IMR-90 (cell line): ENCODE measurements at regions not wholly inside any gene's neighbourhood (a gene's known extent, or its start where the extent isn't known, plus 50 kb on each side); places are given as distances from the start of the nearest gene placed in this dataset.

Experiments used
- ATAC-seq: fragments of 200-7000 bp; cut with Tn5 transposase; 2 replicates; pipeline ENCODE4 v1.9.1; 2020; ENCODE audit warnings: low read depth, mild to moderate bottlenecking, moderate library complexity
- BruUV-seq: library from RNA; stranded (reverse); fragments of 400-500 nt; replicated peaks from 2 replicates; lab custom pipeline; 2021; lab: Mats Ljungman, UMichigan
- CTCF ChIA-PET: fragments of 300-600 bp; formaldehyde crosslinking; extraction: SDS; loops from one replicate; lab custom pipeline; 2021; ENCODE audit warnings: antibody characterized with exemption; lab: Yijun Ruan, JAX
- POLR2A ChIA-PET: fragments of 300-600 bp; sonication (Branson Sonifier 250); formaldehyde crosslinking; loops from one replicate; lab custom pipeline; 2022; ENCODE audit warnings: antibody characterized with exemption; ENCODE audit not compliant: unreplicated experiment; lab: Charles Lee
- DNase-seq: peaks from one replicate; pipeline ENCODE4 v3.0.0; 2013
- H2AFZ ChIP-seq: replicated peaks from 2 replicates; pipeline ENCODE3; 2013; ENCODE audit warnings: low read length, mild to moderate bottlenecking; ENCODE audit not compliant: poor library complexity
- H2AK5ac ChIP-seq: 2 replicates; pipeline ENCODE4 v1.6.1; 2013; ENCODE audit warnings: low read depth, low read length, inconsistent platforms
- H2AK9ac ChIP-seq: replicated peaks from 2 replicates; pipeline ENCODE3; 2013; ENCODE audit warnings: mild to moderate bottlenecking, low read depth, low read length, moderate library complexity; ENCODE audit not compliant: poor library complexity
- H2BK120ac ChIP-seq: 2 replicates; pipeline ENCODE4 v1.6.1; 2013; ENCODE audit warnings: low read depth, low read length, inconsistent platforms
- H2BK15ac ChIP-seq: 3 replicates; pipeline ENCODE4 v1.6.1; 2013; ENCODE audit warnings: low read depth, low read length, inconsistent platforms
- H2BK20ac ChIP-seq: 2 replicates; pipeline ENCODE4 v1.6.1; 2013; ENCODE audit warnings: low read depth, mild to moderate bottlenecking, inconsistent platforms, low read length, moderate library complexity
- H2BK5ac ChIP-seq: 2 replicates; pipeline ENCODE4 v1.6.1; 2013; ENCODE audit warnings: mild to moderate bottlenecking, low read depth, low read length, inconsistent platforms; ENCODE audit not compliant: poor library complexity, severe bottlenecking
- H3K14ac ChIP-seq: replicated peaks from 2 replicates; pipeline ENCODE4 v1.6.1; 2013; ENCODE audit warnings: low read depth, low read length, inconsistent platforms
- H3K18ac ChIP-seq: 2 replicates; pipeline ENCODE4 v1.6.1; 2013; ENCODE audit warnings: low read depth, low read length, control low read depth
- H3K23ac ChIP-seq: 2 replicates; pipeline ENCODE4 v1.6.1; 2013; ENCODE audit warnings: low read depth, low read length, inconsistent platforms
- H3K27ac ChIP-seq: 2 replicates; pipeline ENCODE4 v1.5.1; 2013; ENCODE audit warnings: mild to moderate bottlenecking, control low read depth, low read length; ENCODE audit not compliant: insufficient read depth
- H3K27me3 ChIP-seq: 2 replicates; pipeline ENCODE4 v1.6.1; 2013; ENCODE audit warnings: low read length; ENCODE audit not compliant: control insufficient read depth, insufficient read depth
- H3K36me3 ChIP-seq: 2 replicates; pipeline ENCODE4 v1.6.1; 2013; ENCODE audit warnings: low read length, mixed read lengths; ENCODE audit not compliant: control insufficient read depth, insufficient read depth
- H3K4ac ChIP-seq: 2 replicates; pipeline ENCODE4 v1.6.1; 2013; ENCODE audit warnings: low read depth, low read length, inconsistent platforms
- H3K4me1 ChIP-seq: 2 replicates; pipeline ENCODE4 v1.6.1; 2013; ENCODE audit warnings: low read length, mixed read lengths; ENCODE audit not compliant: control insufficient read depth, insufficient read depth
- H3K4me2 ChIP-seq: 2 replicates; pipeline ENCODE4 v1.6.1; 2013; ENCODE audit warnings: low read depth, mild to moderate bottlenecking, control low read depth, low read length, moderate library complexity
- H3K4me3 ChIP-seq: 2 replicates; pipeline ENCODE4 v1.5.1; 2013; ENCODE audit warnings: low read depth, mild to moderate bottlenecking, control low read depth, low read length, moderate library complexity; ENCODE audit not compliant: insufficient read depth
- H3K56ac ChIP-seq: 2 replicates; pipeline ENCODE4 v1.6.1; 2013; ENCODE audit warnings: low read length, inconsistent platforms; ENCODE audit not compliant: insufficient read depth; ENCODE audit errors: extremely low read depth
- H3K79me1 ChIP-seq, 2 experiments: 2 replicates each; pipeline ENCODE4 v1.6.1; 2013; ENCODE audit warnings: low read length in 2 of 2, inconsistent platforms in 1 of 2, low read depth in 1 of 2
- H3K9ac ChIP-seq: 2 replicates; pipeline ENCODE4 v1.6.1; 2013; ENCODE audit warnings: low read depth, low read length, control low read depth
- H3K9me1 ChIP-seq: 2 replicates; pipeline ENCODE4 v1.6.1; 2013; ENCODE audit warnings: low read length, inconsistent platforms; ENCODE audit not compliant: insufficient read depth
- H3K9me3 ChIP-seq: 2 replicates; pipeline ENCODE4 v1.6.1; 2013; ENCODE audit warnings: low read length; ENCODE audit not compliant: control insufficient read depth, insufficient read depth
- H4K20me1 ChIP-seq: 2 replicates; pipeline ENCODE4 v1.6.1; 2013; ENCODE audit warnings: low read length, inconsistent platforms; ENCODE audit not compliant: insufficient read depth
- H4K5ac ChIP-seq: 2 replicates; pipeline ENCODE4 v1.6.1; 2013; ENCODE audit warnings: mild to moderate bottlenecking, low read depth, low read length, control low read depth
- H4K8ac ChIP-seq, 2 experiments: 2 replicates each; pipeline ENCODE4 v1.6.1; 2013; ENCODE audit warnings: low read depth in 2 of 2, low read length in 2 of 2, control low read depth in 1 of 2, inconsistent platforms in 1 of 2
- H4K91ac ChIP-seq: 2 replicates; pipeline ENCODE4 v1.6.1; 2013; ENCODE audit warnings: low read depth, low read length, inconsistent platforms; ENCODE audit not compliant: insufficient read depth
- BHLHE40 ChIP-seq: fragments of 150-350 bp; IDR thresholded peaks from 2 replicates; pipeline ENCODE4 v1.6.1; 2016; ENCODE audit warnings: mild to moderate bottlenecking, low read depth, low read length
- CEBPB ChIP-seq: IDR thresholded peaks from 2 replicates; pipeline ENCODE4 v1.6.1; 2012; ENCODE audit warnings: low read depth, low read length, improper control_type of control experiment
- CHD1 ChIP-seq: IDR thresholded peaks from 2 replicates; pipeline ENCODE4 v1.6.1; 2012; ENCODE audit warnings: low read depth, low read length, improper control_type of control experiment
- CTCF ChIP-seq: conservative IDR thresholded peaks from 2 replicates; pipeline ENCODE4 v1.5.1; 2012; ENCODE audit warnings: mild to moderate bottlenecking, low read depth, low read length, improper control_type of control experiment
- ELK1 ChIP-seq: fragments of 150-350 bp; IDR thresholded peaks from 2 replicates; pipeline ENCODE4 v1.6.1; 2016; ENCODE audit warnings: low read depth, mild to moderate bottlenecking, low read length, moderate library complexity, borderline replicate concordance
- FOS ChIP-seq: fragments of 150-350 bp; IDR thresholded peaks from 2 replicates; pipeline ENCODE4 v1.6.1; 2016; ENCODE audit warnings: low read depth, low read length
- MAFK ChIP-seq: IDR thresholded peaks from 2 replicates; pipeline ENCODE4 v1.6.1; 2012; ENCODE audit warnings: low read depth, low read length, improper control_type of control experiment
- MAZ ChIP-seq: IDR thresholded peaks from 2 replicates; pipeline ENCODE4 v1.6.1; 2012; ENCODE audit warnings: low read depth, mild to moderate bottlenecking, low read length, improper control_type of control experiment, moderate library complexity, borderline replicate concordance
- MXI1 ChIP-seq: IDR thresholded peaks from 2 replicates; pipeline ENCODE4 v1.6.1; 2012; ENCODE audit warnings: low read depth, mild to moderate bottlenecking, low read length, moderate library complexity, borderline replicate concordance
- NFE2L2 ChIP-seq: fragments of 150-350 bp; IDR thresholded peaks from 2 replicates; pipeline ENCODE4 v1.6.1; 2016; ENCODE audit warnings: low read depth, mild to moderate bottlenecking, low read length
- POLR2A ChIP-seq: IDR thresholded peaks from 2 replicates; pipeline ENCODE4 v1.6.1; 2012; ENCODE audit warnings: mild to moderate bottlenecking, low read depth, low read length
- RAD21 ChIP-seq: IDR thresholded peaks from 2 replicates; pipeline ENCODE4 v1.6.1; 2012; ENCODE audit warnings: low read length, improper control_type of control experiment
- RCOR1 ChIP-seq: IDR thresholded peaks from 2 replicates; pipeline ENCODE4 v1.6.1; 2012; ENCODE audit warnings: mild to moderate bottlenecking, low read length, improper control_type of control experiment; ENCODE audit not compliant: insufficient replicate concordance
- RFX5 ChIP-seq: IDR thresholded peaks from 2 replicates; pipeline ENCODE4 v1.8.0; 2012; ENCODE audit warnings: low read depth, mild to moderate bottlenecking, low read length, moderate library complexity
- SMC3 ChIP-seq: fragments of 150-350 bp; IDR thresholded peaks from 2 replicates; pipeline ENCODE4 v1.6.1; 2016; ENCODE audit warnings: low read depth, mild to moderate bottlenecking, antibody characterized with exemption, low read length, moderate library complexity
- USF2 ChIP-seq: fragments of 150-350 bp; IDR thresholded peaks from 2 replicates; pipeline ENCODE4 v1.6.1; 2017; ENCODE audit warnings: mild to moderate bottlenecking, antibody characterized with exemption, low read length, low read depth
- WGBS, 2 experiments: methylation state at CpG; one replicate each; pipeline versions ENCODE4 v1.1.5 to v1.1.7; 2013; ENCODE audit warnings: missing lambda C conversion rate in 2 of 2; ENCODE audit not compliant: insufficient read length in 1 of 2; ENCODE audit errors: extremely low coverage in 2 of 2; 5-methylcytosine and 5-hydroxymethylcytosine counted together
- dilution Hi-C: fragments of 300-500 bp; cut with HindIII; formaldehyde crosslinking; loops from one replicate; pipeline ENCODE4 v1.14.3; 2018; ENCODE audit warnings: low sequenced_read_pairs; ENCODE audit not compliant: unreplicated experiment
- in situ Hi-C: fragments of 300-500 bp; cut with MboI; formaldehyde crosslinking; loops from 3 replicates; pipeline ENCODE4 v1.14.3; 2019; ENCODE audit warnings: low sequenced_read_pairs, inconsistent platforms, mixed read lengths
- intact Hi-C: fragments of 100-400 bp; cut with micrococcal nuclease; formaldehyde crosslinking; loops from 2 replicates; pipeline ENCODE4 v1.10.0; 2022

- H2BK120ac ChIP-seq: no peak overlapping the region
- POLR2A ChIA-PET: no interaction called here
- no peak overlapping the region for H4K8ac ChIP-seq
- no peak overlapping the region for H4K91ac ChIP-seq
- dilution Hi-C loops: no loop called here
- H3K36me3 ChIP-seq: no peaks in the 10 kb centered on the region
- H2BK5ac ChIP-seq: no peak overlapping the region
- no peaks in the 10 kb centered on the region for H3K4me1 ChIP-seq
- no peak for ATAC-seq
- DNase-seq: no peak
- no peak overlapping the region for H3K56ac ChIP-seq
- no peak for TF ChIP-seq CEBPB
- TF ChIP-seq RAD21: no peak
- TF ChIP-seq CTCF: no peak
- no peak for TF ChIP-seq RFX5
- no peak for TF ChIP-seq ELK1
- TF ChIP-seq USF2: no peak
- no peak for TF ChIP-seq BHLHE40
- TF ChIP-seq RCOR1: no peak
- TF ChIP-seq MAFK: no peak
- no peak for TF ChIP-seq CHD1
- no peak for TF ChIP-seq FOS
- TF ChIP-seq MXI1: no peak
- TF ChIP-seq NFE2L2: no peak
- TF ChIP-seq MAZ: no peak
- TF ChIP-seq SMC3: no peak
- TF ChIP-seq POLR2A: no peak
- H2AK9ac ChIP-seq: no peak overlapping the region
- H3K4ac ChIP-seq: no peak overlapping the region
- H3K9me3 ChIP-seq: no peaks in the 10 kb centered on the region; the same call in 1 of the 2 replicates
- no peaks in the 10 kb centered on the region for H3K27me3 ChIP-seq
- H2BK20ac ChIP-seq: no peak overlapping the region
- H3K27ac ChIP-seq: no peak overlapping the region
- H2AK5ac ChIP-seq: no peak overlapping the region
- no peak overlapping the region for H3K14ac ChIP-seq
- H3K23ac ChIP-seq: no peak overlapping the region
- H3K9ac ChIP-seq: no peak overlapping the region
- no peak overlapping the region for H3K4me2 ChIP-seq
- H4K20me1 ChIP-seq: no peaks in the 10 kb centered on the region
- CTCF ChIA-PET: no interaction called here
- intact Hi-C loops: no loop called here
- H3K18ac ChIP-seq: no peak overlapping the region
- BruUV-seq: no TSS peak
- H2AFZ ChIP-seq: no peak overlapping the region
- no peak overlapping the region for H3K4me3 ChIP-seq
- H2BK15ac ChIP-seq: no peak overlapping the region
- in situ Hi-C loops: loop anchor here (25.0 kb wide), 1 partner anchor 817 kb away; no protein-coding TSS in a partner anchor
- no CpG with 5 or more reads among the region's 2 CpGs for WGBS, 2 experiments
- H3K79me1 ChIP-seq: no peaks in the 10 kb centered on the region
- H3K9me1 ChIP-seq: no peaks in the 10 kb centered on the region
- H4K5ac ChIP-seq: no peak overlapping the region
Observed at GRCh38 chr2:147095376-147095775, 749.5 kb upstream of the ACVR2A start.
